Testis (tissue), 2 donors: ENCODE measurements at regions not wholly inside any gene's neighbourhood (a gene's known extent, or its start where the extent isn't known, plus 50 kb on each side); places are given as distances from the start of the nearest gene placed in this dataset.

Experiments used
- DNase-seq: peaks from one replicate; pipeline ENCODE4 v3.0.0-alpha.2; 2019
- H3K27ac ChIP-seq, 2 donors: fragments of 200-600 bp; sonication (generic); one replicate each; pipeline ENCODE4 v1.5.1; 2019
- H3K27me3 ChIP-seq: fragments of 200-600 bp; sonication (generic); one replicate; pipeline ENCODE4 v1.5.1; 2019
- H3K36me3 ChIP-seq: fragments of 200-600 bp; sonication (generic); one replicate; pipeline ENCODE4 v1.5.1; 2017; ENCODE audit warnings: low read depth; ENCODE audit errors: missing control alignments
- H3K4me1 ChIP-seq: fragments of 200-600 bp; sonication (generic); one replicate; pipeline ENCODE4 v1.5.1; 2019
- H3K4me3 ChIP-seq, 2 donors: fragments of 200-600 bp; sonication (generic); one replicate each; pipeline ENCODE4 v1.5.1; 2017 to 2019
- H3K9me3 ChIP-seq: fragments of 200-600 bp; sonication (generic); one replicate; pipeline ENCODE4 v1.5.1; 2017
- POLR2A ChIP-seq: fragments of 450-650 bp; IDR thresholded peaks from one replicate; pipeline ENCODE4 v1.6.1; 2017; ENCODE audit warnings: antibody characterized with exemption, mild to moderate bottlenecking, moderate library complexity
- WGBS, 2 donors: methylation state at CpG; one replicate each; pipeline ENCODE4 v1.1.5; 2018; 5-methylcytosine and 5-hydroxymethylcytosine counted together
- intact Hi-C: fragments of 100-400 bp; cut with DNase I; formaldehyde crosslinking; loops from one replicate; pipeline ENCODE4 v1.15.1; 2023; ENCODE audit warnings: low total_unique reads
- TF ChIP-seq, protein P1 (sequence below), 3 experiments: fragments of 450-650 bp in 2 of 3; fragments of 200-600 bp in 1 of 3; sonication (generic) in 1 of 3; IDR thresholded peaks; one replicate each; pipeline ENCODE4 v1.5.1; 2016 to 2019; ENCODE audit warnings: antibody characterized with exemption in 3 of 3, mild to moderate bottlenecking in 2 of 3, moderate library complexity in 1 of 3

DNA sequence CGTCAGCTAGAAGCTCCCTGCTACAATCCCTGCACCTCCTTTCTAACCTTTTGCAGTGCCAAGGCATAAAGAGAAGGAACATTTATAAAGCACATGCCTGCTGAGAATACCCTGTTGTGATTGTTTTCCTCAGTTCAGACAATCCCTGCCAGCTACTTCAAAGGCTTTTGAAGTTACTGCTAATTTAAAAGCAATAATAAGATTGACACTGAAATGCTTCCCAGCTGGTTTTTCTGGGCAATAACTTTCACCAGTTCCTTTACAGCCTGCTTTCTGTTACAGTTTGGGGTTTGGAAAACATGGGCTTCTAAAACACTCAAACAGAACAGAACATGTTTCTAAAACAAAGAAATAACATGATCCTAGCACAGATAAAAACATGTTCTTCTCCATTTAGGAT lies 232.3 kb upstream of the CPEB2 start:
- DNase-seq: no peak
- intact Hi-C loops: no loop called here
- Histone ChIP-seq H3K36me3 (no peaks in the 10 kb centered on the region), H3K27me3 (no peaks in the 10 kb centered on the region), H3K4me1 (no peaks in the 10 kb centered on the region), H3K9me3 (no peaks in the 10 kb centered on the region), H3K4me3 (no peak overlapping the region), H3K27ac (no peak overlapping the region)
- TF ChIP-seq POLR2A: no peak
- TF ChIP-seq, protein P1, sequence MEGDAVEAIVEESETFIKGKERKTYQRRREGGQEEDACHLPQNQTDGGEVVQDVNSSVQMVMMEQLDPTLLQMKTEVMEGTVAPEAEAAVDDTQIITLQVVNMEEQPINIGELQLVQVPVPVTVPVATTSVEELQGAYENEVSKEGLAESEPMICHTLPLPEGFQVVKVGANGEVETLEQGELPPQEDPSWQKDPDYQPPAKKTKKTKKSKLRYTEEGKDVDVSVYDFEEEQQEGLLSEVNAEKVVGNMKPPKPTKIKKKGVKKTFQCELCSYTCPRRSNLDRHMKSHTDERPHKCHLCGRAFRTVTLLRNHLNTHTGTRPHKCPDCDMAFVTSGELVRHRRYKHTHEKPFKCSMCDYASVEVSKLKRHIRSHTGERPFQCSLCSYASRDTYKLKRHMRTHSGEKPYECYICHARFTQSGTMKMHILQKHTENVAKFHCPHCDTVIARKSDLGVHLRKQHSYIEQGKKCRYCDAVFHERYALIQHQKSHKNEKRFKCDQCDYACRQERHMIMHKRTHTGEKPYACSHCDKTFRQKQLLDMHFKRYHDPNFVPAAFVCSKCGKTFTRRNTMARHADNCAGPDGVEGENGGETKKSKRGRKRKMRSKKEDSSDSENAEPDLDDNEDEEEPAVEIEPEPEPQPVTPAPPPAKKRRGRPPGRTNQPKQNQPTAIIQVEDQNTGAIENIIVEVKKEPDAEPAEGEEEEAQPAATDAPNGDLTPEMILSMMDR (IDR thresholded peaks at IDR 0.05): no peak
- WGBS, 2 donors: 45% methylated on average over 1 of the region's 1 CpG

DNA sequence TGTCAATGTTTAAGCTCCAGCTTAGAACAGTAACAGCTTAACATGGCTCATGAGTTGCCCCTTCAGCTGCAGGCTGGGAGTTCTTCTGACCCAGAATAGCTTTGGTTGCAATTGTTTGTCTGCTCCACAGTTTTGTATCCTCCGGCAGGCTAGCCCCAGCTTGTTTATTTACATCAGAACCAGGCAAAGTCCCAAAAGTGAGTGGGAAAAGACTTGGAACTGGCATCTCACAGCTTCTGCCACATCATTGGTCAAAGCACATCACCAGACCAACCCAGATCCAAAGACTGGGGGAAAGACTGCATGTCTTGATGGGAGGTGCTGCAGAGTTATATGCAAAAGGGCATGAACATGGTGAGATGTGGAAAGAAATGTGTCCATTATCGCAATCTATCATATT lies 231.2 kb upstream of the CPEB2 start:
- WGBS, 2 donors: 65 to 80% methylated on average over 2 of the region's 2 CpGs
- Histone ChIP-seq H3K4me1 (no peaks in the 10 kb centered on the region), H3K27ac (no peak overlapping the region), H3K9me3 (no peaks in the 10 kb centered on the region), H3K4me3 (no peak overlapping the region), H3K36me3 (no peaks in the 10 kb centered on the region), H3K27me3 (no peaks in the 10 kb centered on the region)
- DNase-seq: no peak
- intact Hi-C loops: no loop called here
- no peak for TF ChIP-seq POLR2A
- TF ChIP-seq, protein P1 (IDR thresholded peaks at IDR 0.05): no peak

DNA sequence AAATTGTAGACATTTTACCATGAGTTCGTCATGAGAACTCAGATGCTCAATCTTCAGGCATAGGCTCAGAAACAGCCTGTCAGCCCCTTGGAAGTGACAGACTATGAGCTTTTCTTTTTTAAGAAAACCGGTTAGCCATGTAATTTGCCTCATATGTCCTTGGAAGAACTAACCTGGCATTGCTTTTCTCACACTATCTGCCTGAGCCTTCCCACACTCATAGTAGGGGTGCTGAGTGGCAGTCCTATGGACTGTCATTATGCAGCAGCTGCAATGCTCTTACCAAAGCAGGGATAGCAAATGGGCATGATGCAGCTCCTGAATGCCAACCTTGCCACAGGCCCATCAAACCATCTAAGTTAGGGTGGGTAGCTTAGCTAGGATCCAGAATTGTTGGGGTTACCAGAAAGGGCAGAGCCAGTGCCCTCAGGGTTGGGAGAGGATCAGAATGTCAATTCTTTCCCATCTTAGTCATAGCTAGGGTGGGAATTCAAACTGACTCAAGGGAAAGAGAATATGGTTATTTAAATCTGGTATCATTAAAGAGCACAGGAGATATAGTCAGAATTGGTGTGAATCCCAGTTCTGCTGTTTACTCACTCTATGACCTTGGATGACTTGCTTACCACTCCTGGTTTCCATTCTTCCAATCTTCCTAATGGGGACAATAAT lies 230.6 kb upstream of the CPEB2 start:
- Histone ChIP-seq H3K27me3 (no peaks in the 10 kb centered on the region), H3K36me3 (no peaks in the 10 kb centered on the region), H3K9me3 (no peaks in the 10 kb centered on the region), H3K4me3 (no peak overlapping the region), H3K4me1 (no peaks in the 10 kb centered on the region), H3K27ac (no peak overlapping the region)
- TF ChIP-seq, protein P1 (IDR thresholded peaks at IDR 0.05): no peak
- no peak for TF ChIP-seq POLR2A
- intact Hi-C loops: no loop called here
- WGBS, 2 donors: 73 to 75% methylated on average over 2 of the region's 2 CpGs
- DNase-seq: no peak

DNA sequence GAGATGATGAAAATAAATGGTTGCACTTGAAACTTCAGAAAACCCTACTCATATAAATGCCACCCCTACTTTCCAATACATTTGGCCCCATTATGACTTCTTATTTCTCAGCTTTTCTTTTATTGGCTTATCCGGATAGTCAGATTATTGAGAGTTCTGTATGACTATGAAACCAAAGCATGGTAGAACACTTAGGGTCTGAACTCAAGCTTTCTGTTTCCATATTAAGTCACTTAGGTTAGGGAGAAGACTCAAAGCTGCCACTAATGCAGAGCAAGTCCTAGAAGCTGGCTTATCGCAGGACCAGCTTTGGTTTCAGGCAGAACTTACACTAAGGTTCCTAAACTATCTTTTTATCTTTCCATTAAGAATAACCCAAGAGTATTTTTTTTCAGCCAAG lies 229.9 kb upstream of the CPEB2 start:
- H3K27me3 ChIP-seq: no peaks in the 10 kb centered on the region
- TF ChIP-seq, protein P1 (IDR thresholded peaks at IDR 0.05): no peak
- no peak for TF ChIP-seq POLR2A
- no peak overlapping the region for H3K4me3 ChIP-seq
- no peaks in the 10 kb centered on the region for H3K36me3 ChIP-seq
- DNase-seq: no peak
- no peaks in the 10 kb centered on the region for H3K4me1 ChIP-seq
- no peaks in the 10 kb centered on the region for H3K9me3 ChIP-seq
- WGBS, 2 donors: 85% methylated on average over 2 of the region's 2 CpGs
- no peak overlapping the region for H3K27ac ChIP-seq
- intact Hi-C loops: no loop called here
